GM12878 (cell line): ENCODE measurements at regions not wholly inside any gene's neighbourhood (a gene's known extent, or its start where the extent isn't known, plus 50 kb on each side); places are given as distances from the start of the nearest gene placed in this dataset.

Experiments
- ATAC-seq: fragments of 200-7000 bp; cut with Tn5 transposase; 3 replicates; pipeline ENCODE4 v1.9.1; 2020; ENCODE audit warnings: mild to moderate bottlenecking, moderate library complexity
- BruUV-seq: library from RNA; stranded (reverse); fragments of 400-500 nt; replicated peaks from 2 replicates; lab custom pipeline; 2021; lab: Mats Ljungman, UMichigan
- CTCF ChIA-PET: fragments of 300-600 bp; sonication (Branson Sonifier 250); formaldehyde crosslinking; extraction: SDS; loops from one replicate; lab custom pipeline; 2021; ENCODE audit warnings: inconsistent platforms; lab: Yijun Ruan, JAX
- POLR2A ChIA-PET: fragments of 350-600 bp; formaldehyde crosslinking; extraction: SDS; loops from one replicate; lab custom pipeline; 2021; ENCODE audit warnings: inconsistent platforms; lab: Charles Lee
- RAD21 ChIA-PET: fragments of 300-600 bp; sonication (Branson Sonifier 250); formaldehyde crosslinking; loops from one replicate; lab custom pipeline; 2023; ENCODE audit warnings: antibody characterized with exemption; ENCODE audit not compliant: unreplicated experiment; lab: Charles Lee
- SMC1A ChIA-PET: fragments of 300-600 bp; sonication (Branson Sonifier 250); formaldehyde crosslinking; loops from one replicate; lab custom pipeline; 2023; ENCODE audit not compliant: unreplicated experiment, uncharacterized antibody; lab: Charles Lee
- DNase-seq: peaks from one replicate; pipeline ENCODE4 v3.0.0-alpha.2; 2011; ENCODE audit warnings: low read depth, low spot score
- FAIRE-seq: peaks from 3 replicates; lab custom pipeline; 2011; peaks lifted over from hg19 to GRCh38; lab: Jason Lieb, UNC
- H2AFZ ChIP-seq: 2 replicates; pipeline ENCODE4 v1.6.0; 2011; ENCODE audit warnings: low read depth, low read length, control low read depth; ENCODE audit not compliant: control insufficient read depth
- H3K27ac ChIP-seq: 2 replicates; pipeline ENCODE4 v1.5.1; 2011; ENCODE audit warnings: control low read depth; ENCODE audit not compliant: control insufficient read depth, insufficient read depth
- H3K27me3 ChIP-seq, 2 experiments: replicated peaks in 1 of 2; 2 replicates each; pipeline versions ENCODE4 v1.6.0 to v1.6.1; 2011; ENCODE audit warnings: low read length in 1 of 2; ENCODE audit not compliant: control insufficient read depth in 2 of 2, insufficient read depth in 2 of 2
- H3K36me3 ChIP-seq, 2 experiments: 2 replicates each; pipeline ENCODE4 v1.5.1; 2011; ENCODE audit warnings: low read length in 1 of 2; ENCODE audit not compliant: control insufficient read depth in 2 of 2, insufficient read depth in 2 of 2
- H3K4me1 ChIP-seq: 2 replicates; pipeline ENCODE4 v1.6.1; 2011; ENCODE audit warnings: mild to moderate bottlenecking, low read length, moderate library complexity, mixed read lengths; ENCODE audit not compliant: control insufficient read depth, insufficient read depth
- H3K4me2 ChIP-seq: 2 replicates; pipeline ENCODE4 v1.6.0; 2011; ENCODE audit warnings: control low read depth; ENCODE audit not compliant: control insufficient read depth, insufficient read depth
- H3K4me3 ChIP-seq: fragments of 200-600 bp; sonication (generic); 2 replicates; pipeline ENCODE4 v1.5.1; 2016
- H3K79me2 ChIP-seq: 2 replicates; pipeline ENCODE4 v1.6.0; 2011; ENCODE audit warnings: low read length; ENCODE audit not compliant: control insufficient read depth, insufficient read depth
- H3K9ac ChIP-seq: 2 replicates; pipeline ENCODE4 v1.8.0; 2011; ENCODE audit warnings: low read length, control low read depth, mixed read lengths; ENCODE audit not compliant: control insufficient read depth, insufficient read depth
- H3K9me3 ChIP-seq: replicated peaks from 3 replicates; pipeline ENCODE4 v1.5.1; 2011; ENCODE audit warnings: mild to moderate bottlenecking, low read length; ENCODE audit not compliant: control insufficient read depth, insufficient read depth
- H4K20me1 ChIP-seq: 2 replicates; pipeline ENCODE4 v1.6.0; 2011; ENCODE audit not compliant: control insufficient read depth, insufficient read depth
- BMI1 ChIP-seq: fragments of 450-650 bp; IDR thresholded peaks from 2 replicates; pipeline ENCODE4 v1.6.1; 2016; ENCODE audit warnings: mild to moderate bottlenecking, moderate library complexity, borderline replicate concordance
- CHD4 ChIP-seq: fragments of 200-600 bp; sonication (generic); IDR thresholded peaks from 2 replicates; pipeline ENCODE4 v1.6.1; 2016; ENCODE audit warnings: mild to moderate bottlenecking
- E4F1 ChIP-seq: fragments of 450-650 bp; IDR thresholded peaks from 2 replicates; pipeline ENCODE4 v1.6.1; 2018; ENCODE audit warnings: borderline replicate concordance, mild to moderate bottlenecking; ENCODE audit not compliant: partially characterized antibody
- FOS ChIP-seq: IDR thresholded peaks from 3 replicates; pipeline ENCODE4 v1.6.1; 2011; ENCODE audit warnings: borderline replicate concordance; ENCODE audit not compliant: insufficient read length; ENCODE audit errors: extremely low read depth
- KAT2A ChIP-seq: conservative IDR thresholded peaks from 2 replicates; pipeline ENCODE4 v1.6.1; 2011; ENCODE audit warnings: low read depth, low read length; ENCODE audit not compliant: control insufficient read depth
- KLF5 ChIP-seq: fragments of 450-650 bp; IDR thresholded peaks from 2 replicates; pipeline ENCODE4 v1.6.1; 2014; ENCODE audit warnings: mild to moderate bottlenecking; ENCODE audit not compliant: partially characterized antibody
- MAX ChIP-seq: IDR thresholded peaks from 2 replicates; pipeline ENCODE4 v1.6.1; 2012; ENCODE audit warnings: low read depth, low read length, improper control_type of control experiment
- SIX5 ChIP-seq: IDR thresholded peaks from 2 replicates; pipeline ENCODE4 v1.6.1; 2011; ENCODE audit warnings: mild to moderate bottlenecking, low read depth, low read length, moderate library complexity; ENCODE audit not compliant: severe bottlenecking
- SP1 ChIP-seq: IDR thresholded peaks from one replicate; pipeline ENCODE4 v1.6.1; 2011; ENCODE audit warnings: low read depth, low read length
- ZBTB11 ChIP-seq: fragments of 450-650 bp; formaldehyde crosslinking; IDR thresholded peaks from 2 replicates; pipeline ENCODE4 v1.5.0; 2022; ENCODE audit warnings: mild to moderate bottlenecking, missing genetic modification characterization
- ZBTB33 ChIP-seq: fragments of 450-650 bp; IDR thresholded peaks from 2 replicates; pipeline ENCODE4 v1.6.1; 2017; ENCODE audit warnings: mild to moderate bottlenecking
- ZBTB40 ChIP-seq: fragments of 450-650 bp; IDR thresholded peaks from 2 replicates; pipeline ENCODE4 v1.6.1; 2016; ENCODE audit warnings: mild to moderate bottlenecking, moderate library complexity, borderline replicate concordance
- in situ Hi-C: fragments of 300-500 bp; cut with MboI; formaldehyde crosslinking; loops from 9 replicates; pipeline ENCODE4 v1.14.3; 2018; ENCODE audit warnings: mixed read lengths
- intact Hi-C: fragments of 100-400 bp; cut with micrococcal nuclease; formaldehyde crosslinking; loops from one replicate; pipeline ENCODE4 v1.14.2; 2022; ENCODE audit not compliant: unreplicated experiment

GRCh38 chr3:154851644-154852043 is 228.5 kb upstream of the MME start:
- Histone ChIP-seq H3K27ac (no peak overlapping the region), H3K36me3 (no peaks in the 10 kb centered on the region), H4K20me1 (no peaks in the 10 kb centered on the region), H3K9me3 (no peaks in the 10 kb centered on the region), H3K79me2 (no peaks in the 10 kb centered on the region), H3K4me1 (no peaks in the 10 kb centered on the region), H3K27me3 (no peaks in the 10 kb centered on the region), H2AFZ (no peak overlapping the region), H3K4me2 (no peak overlapping the region), H3K4me3 (no peak overlapping the region), H3K9ac (no peak overlapping the region)
- SMC1A ChIA-PET, result no interaction called here
- ATAC-seq (no peak), DNase-seq (no peak), FAIRE-seq (no peak)
- RAD21 ChIA-PET, result no interaction called here
- intact Hi-C loops, result no loop called here
- CTCF ChIA-PET, result interaction anchor here (0.6 kb wide), 1 partner anchor 11 kb away, joined by 3 read pairs; no protein-coding TSS in a partner anchor
- in situ Hi-C loops, result no loop called here
- POLR2A ChIA-PET, result no interaction called here
- no TSS peak for BruUV-seq
- no peak for TF ChIP-seq CHD4
- TF ChIP-seq KAT2A, result no peak
- TF ChIP-seq SIX5, result no peak
- TF ChIP-seq ZBTB11 (CRISPR knock-in tag), result no peak
- no peak for TF ChIP-seq BMI1
- TF ChIP-seq ZBTB40, result no peak
- TF ChIP-seq ZBTB33, result no peak
- TF ChIP-seq KLF5, result no peak
- TF ChIP-seq SP1, result no peak
- no peak for TF ChIP-seq E4F1
- TF ChIP-seq MAX, result no peak
- TF ChIP-seq FOS, result no peak
